H9 (cell line): ENCODE measurements at regions not wholly inside any gene's neighbourhood (a gene's known extent, or its start where the extent isn't known, plus 50 kb on each side); places are given as distances from the start of the nearest gene placed in this dataset.
A peak's percentile ranks its signal among the peaks of the same experiment; 100 is the strongest.

Experiments used
- DNase-seq: peaks from one replicate; pipeline ENCODE4 v3.0.0-alpha.2; 2017
- H2AFZ ChIP-seq: one replicate; pipeline ENCODE4 v1.6.1; 2013; ENCODE audit warnings: mild to moderate bottlenecking, low read length, control low read depth, moderate library complexity
- H2AK5ac ChIP-seq: 2 replicates; pipeline ENCODE4 v1.6.1; 2013; ENCODE audit warnings: low read length, control low read depth, mixed read lengths; ENCODE audit not compliant: insufficient read length
- H2BK120ac ChIP-seq: one replicate; pipeline ENCODE4 v1.6.1; 2013; ENCODE audit warnings: low read depth, mild to moderate bottlenecking, low read length, control low read depth, inconsistent platforms; ENCODE audit not compliant: poor library complexity, severe bottlenecking
- H2BK12ac ChIP-seq: 2 replicates; pipeline ENCODE4 v1.6.1; 2013; ENCODE audit warnings: low read length, control low read depth, mixed read lengths, low read depth; ENCODE audit not compliant: insufficient read length
- H2BK15ac ChIP-seq: 2 replicates; pipeline ENCODE4 v1.6.1; 2013; ENCODE audit warnings: low read depth, low read length, control low read depth
- H2BK20ac ChIP-seq: one replicate; pipeline ENCODE4 v1.6.1; 2013; ENCODE audit warnings: low read depth, mild to moderate bottlenecking, low read length, control low read depth, inconsistent platforms; ENCODE audit not compliant: poor library complexity, severe bottlenecking
- H2BK5ac ChIP-seq: 2 replicates; pipeline ENCODE4 v1.6.1; 2013; ENCODE audit warnings: low read length, control low read depth, mixed read lengths; ENCODE audit not compliant: insufficient read length
- H3K14ac ChIP-seq: 2 replicates; pipeline ENCODE4 v1.6.1; 2013; ENCODE audit warnings: low read length, control low read depth; ENCODE audit not compliant: insufficient read depth
- H3K18ac ChIP-seq: 2 replicates; pipeline ENCODE4 v1.6.1; 2013; ENCODE audit warnings: low read depth, mild to moderate bottlenecking, mixed read lengths, low read length, control low read depth; ENCODE audit not compliant: insufficient read length
- H3K23ac ChIP-seq: 2 replicates; pipeline ENCODE4 v1.6.1; 2013; ENCODE audit warnings: low read length, control low read depth, mixed read lengths, low read depth; ENCODE audit not compliant: insufficient read length
- H3K23me2 ChIP-seq: 2 replicates; pipeline ENCODE4 v1.6.1; 2013; ENCODE audit warnings: low read depth, mild to moderate bottlenecking, mixed read lengths, low read length, control low read depth; ENCODE audit not compliant: insufficient read length, poor library complexity, severe bottlenecking
- H3K27ac ChIP-seq: 2 replicates; pipeline ENCODE4 v1.5.1; 2013; ENCODE audit warnings: low read length, control low read depth, mixed read lengths, low read depth; ENCODE audit not compliant: insufficient read length
- H3K27me3 ChIP-seq: 2 replicates; pipeline ENCODE4 v1.6.1; 2013; ENCODE audit warnings: low read length, control low read depth, inconsistent platforms; ENCODE audit not compliant: insufficient read depth
- H3K4ac ChIP-seq: 2 replicates; pipeline ENCODE4 v1.6.1; 2013; ENCODE audit warnings: low read depth, mild to moderate bottlenecking, control low read depth, inconsistent platforms, low read length, moderate library complexity
- H3K4me1 ChIP-seq: 2 replicates; pipeline ENCODE4 v1.6.1; 2013; ENCODE audit warnings: low read length, control low read depth, inconsistent platforms; ENCODE audit not compliant: insufficient read depth
- H3K4me2 ChIP-seq: 2 replicates; pipeline ENCODE4 v1.6.1; 2013; ENCODE audit warnings: low read length, control low read depth, mixed read lengths; ENCODE audit not compliant: insufficient read length, insufficient read depth
- H3K56ac ChIP-seq: 2 replicates; pipeline ENCODE4 v1.6.1; 2013; ENCODE audit warnings: low read depth, mild to moderate bottlenecking, mixed read lengths, low read length, control low read depth; ENCODE audit not compliant: insufficient read length
- H3K79me1 ChIP-seq: 2 replicates; pipeline ENCODE4 v1.6.1; 2013; ENCODE audit warnings: low read depth, mild to moderate bottlenecking, moderate library complexity, low read length, control low read depth, inconsistent platforms; ENCODE audit not compliant: insufficient read depth, poor library complexity, severe bottlenecking
- H3K79me2 ChIP-seq: 2 replicates; pipeline ENCODE4 v1.6.1; 2013; ENCODE audit warnings: low read length, control low read depth, inconsistent platforms; ENCODE audit not compliant: insufficient read depth
- H3K9ac ChIP-seq: 2 replicates; pipeline ENCODE4 v1.6.1; 2013; ENCODE audit warnings: low read length, control low read depth, mixed read lengths; ENCODE audit not compliant: insufficient read length; ENCODE audit errors: extremely low read depth
- H3K9me3 ChIP-seq: one replicate; pipeline ENCODE4 v1.6.1; 2013; ENCODE audit warnings: low read depth, low read length, inconsistent platforms; ENCODE audit not compliant: control insufficient read depth
- H3T11ph ChIP-seq: one replicate; pipeline ENCODE4 v1.6.1; 2013; ENCODE audit warnings: mild to moderate bottlenecking, low read length, control low read depth, inconsistent platforms
- H4K20me1 ChIP-seq: one replicate; pipeline ENCODE4 v1.6.1; 2013; ENCODE audit not compliant: control insufficient read depth, insufficient read length, insufficient read depth
- H4K5ac ChIP-seq: 2 replicates; pipeline ENCODE4 v1.6.1; 2013; ENCODE audit warnings: low read depth, mild to moderate bottlenecking, mixed read lengths, low read length, control low read depth; ENCODE audit not compliant: insufficient read length
- H4K8ac ChIP-seq: replicated peaks from 2 replicates; pipeline ENCODE4 v1.6.1; 2013; ENCODE audit warnings: low read length, control low read depth, mixed read lengths, low read depth; ENCODE audit not compliant: insufficient read length
- H4K91ac ChIP-seq: 2 replicates; pipeline ENCODE4 v1.6.1; 2013; ENCODE audit warnings: low read depth, mild to moderate bottlenecking, moderate library complexity, mixed read lengths, low read length, control low read depth; ENCODE audit not compliant: insufficient read length
- H3K27ac Mint-ChIP-seq, 3 experiments: 2 replicates in 2 of 3; 3 replicates in 1 of 3; pipeline ENCODE4 v1.8.0; 2020 to 2021; ENCODE audit warnings: mixed read lengths in 3 of 3, mild to moderate bottlenecking in 1 of 3, moderate library complexity in 1 of 3
- H3K27me3 Mint-ChIP-seq: 2 replicates; pipeline ENCODE4 v1.8.0; 2021; ENCODE audit warnings: low read depth, mild to moderate bottlenecking, moderate library complexity, mixed read lengths
- H3K36me3 Mint-ChIP-seq, 3 experiments: 2 replicates in 2 of 3; 3 replicates in 1 of 3; pipeline ENCODE4 v1.8.0; 2020 to 2021; ENCODE audit warnings: low read depth in 3 of 3, mixed read lengths in 3 of 3; ENCODE audit not compliant: insufficient read depth in 1 of 3
- H3K4me1 Mint-ChIP-seq, 2 experiments: 2 replicates each; pipeline ENCODE4 v1.8.0; 2020; ENCODE audit warnings: mixed read lengths in 2 of 2
- H3K4me3 Mint-ChIP-seq, 2 experiments: 2 replicates in 1 of 2; 3 replicates in 1 of 2; pipeline ENCODE4 v1.8.0; 2020 to 2021; ENCODE audit warnings: mild to moderate bottlenecking in 2 of 2, mixed read lengths in 2 of 2, moderate library complexity in 1 of 2
- H3K9me3 Mint-ChIP-seq, 2 experiments: 2 replicates in 1 of 2; 3 replicates in 1 of 2; pipeline ENCODE4 v1.8.0; 2020; ENCODE audit warnings: mild to moderate bottlenecking in 2 of 2, mixed read lengths in 2 of 2, moderate library complexity in 1 of 2
- CTCF ChIP-seq: fragments of 200-600 bp; sonication (generic); conservative IDR thresholded peaks from 3 replicates; pipeline ENCODE4 v1.8.0; 2021; ENCODE audit warnings: antibody characterized with exemption, mild to moderate bottlenecking
- WGBS: extraction: QIAGEN DNeasy Blood & Tissue Kit; methylation state at CpG from one replicate; pipeline ENCODE4 v1.1.7; 2013; ENCODE audit warnings: missing lambda C conversion rate, low lambda C conversion rate, mixed read lengths; ENCODE audit not compliant: insufficient read length; ENCODE audit errors: extremely low coverage; 5-methylcytosine and 5-hydroxymethylcytosine counted together

DNA sequence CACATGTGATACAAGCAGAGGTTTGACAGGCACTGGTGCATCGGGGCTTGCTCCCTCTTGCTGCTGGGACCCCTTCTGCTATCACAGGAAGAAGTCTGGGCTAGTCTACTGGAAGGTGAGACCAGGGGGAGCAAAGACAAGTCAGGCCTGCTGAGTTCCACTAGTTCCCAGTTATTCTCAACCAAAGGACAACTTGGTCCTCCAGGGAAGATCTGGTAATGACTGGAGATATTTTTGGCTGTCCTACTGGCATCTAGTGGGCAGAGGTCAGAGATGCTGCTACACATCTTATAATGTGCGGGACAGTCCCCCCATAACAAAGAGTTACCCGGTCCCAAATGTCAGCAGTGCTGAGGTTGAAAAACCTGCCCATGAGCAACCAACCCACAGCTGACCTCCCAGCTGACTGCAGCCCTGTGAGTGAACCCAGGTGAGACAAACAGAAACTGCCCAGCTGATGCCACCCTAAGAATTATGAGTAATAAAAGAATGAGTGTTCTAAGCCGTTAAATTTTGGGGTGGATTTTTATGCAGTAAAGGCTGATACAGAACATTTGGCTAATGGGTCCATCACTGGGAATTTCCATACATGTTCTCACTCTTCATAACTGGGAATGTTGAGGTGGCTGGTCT lies 71.6 kb downstream of the NENF start:
- Histone ChIP-seq H3K4me1 (peaks cover 3% of the 10 kb centered on the region; the same call in 1 of the 2 replicates), H3K4ac (no peak overlapping the region), H3K9me3 (no peaks in the 10 kb centered on the region), H2BK12ac (no peak overlapping the region), H2BK5ac (no peak overlapping the region), H2BK20ac (no peak overlapping the region), H3K79me1 (no peaks in the 10 kb centered on the region), H2BK15ac (no peak overlapping the region), H4K91ac (no peak overlapping the region), H3K23me2 (no peaks in the 10 kb centered on the region), H3K14ac (no peak overlapping the region), H3K9ac (no peak overlapping the region), H2BK120ac (no peak overlapping the region), H3K18ac (no peak overlapping the region), H3K4me2 (no peak overlapping the region), H3K27ac (no peak overlapping the region), H3T11ph (no peak overlapping the region), H4K8ac (no peak overlapping the region), H3K27me3 (no peaks in the 10 kb centered on the region), H2AFZ (no peak overlapping the region), H3K56ac (no peak overlapping the region), H2AK5ac (no peak overlapping the region), H3K23ac (no peak overlapping the region), H3K79me2 (no peaks in the 10 kb centered on the region), H4K5ac (no peak overlapping the region), H4K20me1 (no peaks in the 10 kb centered on the region)
- DNase-seq: no peak
- H3K27me3 Mint-ChIP-seq: no peaks in the 10 kb centered on the region
- H3K36me3 Mint-ChIP-seq: no peaks in the 10 kb centered on the region
- peaks cover 21 to 24% of the 10 kb centered on the region in 2 experiments for H3K4me1 Mint-ChIP-seq
- no peak for TF ChIP-seq CTCF
- H3K27ac Mint-ChIP-seq: peak overlapping the region in 1 of 3 experiments; percentile 64; a peak in 1 of 7 replicates
- H3K9me3 Mint-ChIP-seq: peaks cover 0 to 3% of the 10 kb centered on the region in 2 experiments; a peak in 1 of 5 replicates
- H3K4me3 Mint-ChIP-seq: no peak overlapping the region
- WGBS: no CpG with 5 or more reads among the region's 4 CpGs
